Lower leg skin (tissue), 4 donors: ENCODE measurements at regions not wholly inside any gene's neighbourhood (a gene's known extent, or its start where the extent isn't known, plus 50 kb on each side); places are given as distances from the start of the nearest gene placed in this dataset.

Experiments
- DNase-seq, 2 donors: peaks; one replicate each; pipeline ENCODE4 v3.0.0-alpha.2; 2019; ENCODE audit warnings: low spot score in 2 of 2
- H3K4me3 ChIP-seq: fragments of 200-600 bp; sonication (generic); 2 replicates; pipeline ENCODE4 v1.5.1; 2017; ENCODE audit warnings: mild to moderate bottlenecking, low read depth; ENCODE audit not compliant: poor library complexity, severe bottlenecking
- POLR2A ChIP-seq, 2 donors: fragments of 450-650 bp; IDR thresholded peaks; one replicate each; pipeline ENCODE4 v1.6.1; 2016 to 2017; ENCODE audit warnings: antibody characterized with exemption in 2 of 2, mild to moderate bottlenecking in 1 of 2, moderate library complexity in 1 of 2
- WGBS, 2 donors: methylation state at CpG; one replicate each; pipeline ENCODE4 v1.1.5; 2018; 5-methylcytosine and 5-hydroxymethylcytosine counted together
- intact Hi-C: fragments of 100-400 bp; cut with DNase I; formaldehyde crosslinking; loops from one replicate; pipeline ENCODE4 v1.15.0; 2023; ENCODE audit warnings: low total_unique reads
- TF ChIP-seq, protein P1 (sequence below), 3 donors: fragments of 450-650 bp; IDR thresholded peaks; one replicate each; pipeline ENCODE4 v1.5.1; 2016; ENCODE audit warnings: antibody characterized with exemption in 3 of 3, mild to moderate bottlenecking in 3 of 3, moderate library complexity in 2 of 3

DNA sequence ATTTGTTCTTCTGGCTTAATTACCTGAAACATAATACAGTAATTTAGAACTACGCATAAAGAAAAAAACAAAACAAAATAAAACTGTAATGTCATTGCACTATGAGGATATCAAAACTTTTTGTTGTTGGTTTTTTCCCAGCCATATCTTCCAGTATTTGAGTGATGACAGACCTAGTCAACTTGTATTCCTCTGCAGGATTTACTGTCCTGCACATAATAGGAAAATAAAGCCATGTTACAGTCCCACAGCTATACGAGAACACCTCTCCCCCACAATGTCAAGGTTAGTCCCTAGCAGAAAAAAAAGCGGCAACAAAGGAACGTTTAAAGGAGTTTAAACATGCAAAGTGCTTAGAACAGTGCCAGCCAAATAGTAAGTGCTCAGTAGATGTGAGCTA is 55.3 kb upstream of the PRDX6 start:
- 81 to 84% methylated on average over 4 of the region's 4 CpGs for WGBS, 2 donors
- DNase-seq = no peak
- intact Hi-C loops = no loop called here
- H3K4me3 ChIP-seq = no peak overlapping the region
- TF ChIP-seq POLR2A (IDR thresholded peaks at IDR 0.05) = no peak
- TF ChIP-seq, protein P1, sequence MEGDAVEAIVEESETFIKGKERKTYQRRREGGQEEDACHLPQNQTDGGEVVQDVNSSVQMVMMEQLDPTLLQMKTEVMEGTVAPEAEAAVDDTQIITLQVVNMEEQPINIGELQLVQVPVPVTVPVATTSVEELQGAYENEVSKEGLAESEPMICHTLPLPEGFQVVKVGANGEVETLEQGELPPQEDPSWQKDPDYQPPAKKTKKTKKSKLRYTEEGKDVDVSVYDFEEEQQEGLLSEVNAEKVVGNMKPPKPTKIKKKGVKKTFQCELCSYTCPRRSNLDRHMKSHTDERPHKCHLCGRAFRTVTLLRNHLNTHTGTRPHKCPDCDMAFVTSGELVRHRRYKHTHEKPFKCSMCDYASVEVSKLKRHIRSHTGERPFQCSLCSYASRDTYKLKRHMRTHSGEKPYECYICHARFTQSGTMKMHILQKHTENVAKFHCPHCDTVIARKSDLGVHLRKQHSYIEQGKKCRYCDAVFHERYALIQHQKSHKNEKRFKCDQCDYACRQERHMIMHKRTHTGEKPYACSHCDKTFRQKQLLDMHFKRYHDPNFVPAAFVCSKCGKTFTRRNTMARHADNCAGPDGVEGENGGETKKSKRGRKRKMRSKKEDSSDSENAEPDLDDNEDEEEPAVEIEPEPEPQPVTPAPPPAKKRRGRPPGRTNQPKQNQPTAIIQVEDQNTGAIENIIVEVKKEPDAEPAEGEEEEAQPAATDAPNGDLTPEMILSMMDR (IDR thresholded peaks at IDR 0.05) = no peak

DNA sequence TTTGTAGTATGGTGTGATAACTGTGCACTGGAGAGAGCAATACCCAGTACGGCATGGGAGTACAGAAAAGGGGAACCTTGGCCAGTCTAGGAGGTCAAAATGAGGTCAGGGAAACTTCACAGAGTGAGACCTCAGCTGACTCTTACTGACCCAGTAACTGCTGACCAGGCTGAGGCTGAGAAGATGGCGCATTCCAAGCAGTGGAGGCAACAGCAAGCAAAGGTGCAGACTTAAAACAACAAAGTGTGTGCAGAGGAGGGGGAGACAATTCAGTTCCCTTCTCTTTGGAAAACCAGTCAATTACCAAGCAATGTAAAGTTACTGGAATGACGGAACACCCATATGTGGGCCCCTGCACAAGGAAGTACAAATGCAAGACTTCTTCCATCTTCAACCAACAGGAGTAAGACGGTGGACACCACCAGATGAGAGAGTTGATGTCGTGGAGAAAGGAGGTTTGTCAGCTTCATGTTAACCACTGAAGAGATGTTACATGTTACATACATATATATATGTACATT is 54.6 kb upstream of the PRDX6 start:
- TF ChIP-seq, protein P1 (IDR thresholded peaks at IDR 0.05) = no peak
- TF ChIP-seq POLR2A (IDR thresholded peaks at IDR 0.05) = no peak
- WGBS, 2 donors = 65 to 83% methylated on average over 5 of the region's 5 CpGs
- intact Hi-C loops = no loop called here
- no peak overlapping the region for H3K4me3 ChIP-seq
- peak in 1 of 2 donors; percentile 21 for DNase-seq

DNA sequence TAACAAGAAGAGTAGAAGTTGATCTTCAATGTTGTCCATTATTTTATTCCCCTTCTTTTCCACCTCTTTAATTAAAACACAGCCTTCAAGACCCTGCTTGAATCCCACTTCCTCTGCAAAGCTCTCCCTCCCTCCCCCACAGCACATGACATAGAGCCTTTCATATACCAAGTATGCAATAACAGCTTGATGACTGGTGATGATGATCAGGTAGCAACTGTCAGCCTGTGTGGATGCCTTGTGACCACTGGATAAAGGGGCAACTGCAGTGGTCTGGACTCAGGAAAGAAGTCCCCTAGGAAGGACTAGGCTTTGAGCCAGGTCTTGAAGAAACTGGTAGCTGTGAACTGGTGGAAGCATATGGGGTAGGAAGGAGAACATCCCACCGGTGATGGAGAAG is 53.8 kb upstream of the PRDX6 start:
- TF ChIP-seq, protein P1 (IDR thresholded peaks at IDR 0.05) = no peak
- TF ChIP-seq POLR2A (IDR thresholded peaks at IDR 0.05) = no peak
- intact Hi-C loops = no loop called here
- no peak overlapping the region for H3K4me3 ChIP-seq
- DNase-seq = no peak
- WGBS, 2 donors = 82 to 97% methylated on average over 1 of the region's 1 CpG

DNA sequence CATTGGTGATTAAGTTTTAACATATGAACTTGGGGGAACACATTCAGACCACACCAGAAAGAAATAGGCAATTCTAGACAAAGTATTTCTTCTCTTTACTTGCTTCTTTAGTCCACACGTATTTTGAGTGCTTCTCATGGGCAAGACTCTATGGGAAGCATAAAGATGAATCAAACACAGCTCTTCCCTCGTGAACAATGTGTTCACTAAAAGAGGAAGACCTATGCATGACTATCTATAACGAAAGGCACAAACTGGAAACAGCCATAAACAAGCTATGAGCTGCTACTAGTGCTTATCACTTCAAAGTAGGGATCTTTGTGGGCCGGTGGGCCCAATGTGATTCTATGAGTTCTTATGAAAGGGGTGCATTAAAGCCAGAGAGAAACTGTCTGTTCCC is 53.0 kb upstream of the PRDX6 start:
- TF ChIP-seq, protein P1 (IDR thresholded peaks at IDR 0.05) = no peak
- TF ChIP-seq POLR2A (IDR thresholded peaks at IDR 0.05) = no peak
- WGBS, 2 donors = 84 to 86% methylated on average over 4 of the region's 4 CpGs
- DNase-seq = no peak
- no peak overlapping the region for H3K4me3 ChIP-seq
- intact Hi-C loops = no loop called here

DNA sequence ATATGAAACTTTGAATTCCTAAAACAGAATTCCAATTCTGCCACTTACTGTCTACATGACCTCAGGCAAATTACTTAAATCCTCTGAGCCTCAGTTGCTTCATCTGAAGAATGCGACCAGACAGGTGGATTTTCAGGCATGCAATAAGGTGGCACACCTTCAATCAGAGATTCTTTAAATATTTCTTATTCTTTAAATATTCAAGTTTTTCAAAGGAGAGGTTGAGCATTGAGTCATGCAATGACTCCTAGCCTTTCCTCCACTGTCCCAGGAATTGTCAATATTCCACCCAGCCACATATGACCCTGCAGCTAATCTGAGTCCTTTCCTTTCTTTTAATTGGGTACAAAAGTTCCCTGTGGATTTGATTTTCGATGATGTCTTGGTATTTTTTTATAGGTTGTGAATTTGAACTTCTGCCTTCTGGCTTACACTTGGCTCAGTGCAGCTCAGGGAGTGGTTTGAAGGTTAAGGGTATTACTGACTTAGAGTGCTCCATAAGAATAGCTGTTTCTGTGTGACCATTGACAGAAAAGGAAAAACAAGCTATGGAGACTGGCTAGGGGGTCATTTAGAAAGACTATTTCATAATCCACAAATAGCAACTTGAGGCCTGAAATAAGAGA is 52.2 kb upstream of the PRDX6 start:
- TF ChIP-seq, protein P1 (IDR thresholded peaks at IDR 0.05) = no peak
- TF ChIP-seq POLR2A (IDR thresholded peaks at IDR 0.05) = no peak
- intact Hi-C loops = no loop called here
- no peak overlapping the region for H3K4me3 ChIP-seq
- WGBS, 2 donors = 43 to 63% methylated on average over 2 of the region's 2 CpGs
- no peak for DNase-seq

DNA sequence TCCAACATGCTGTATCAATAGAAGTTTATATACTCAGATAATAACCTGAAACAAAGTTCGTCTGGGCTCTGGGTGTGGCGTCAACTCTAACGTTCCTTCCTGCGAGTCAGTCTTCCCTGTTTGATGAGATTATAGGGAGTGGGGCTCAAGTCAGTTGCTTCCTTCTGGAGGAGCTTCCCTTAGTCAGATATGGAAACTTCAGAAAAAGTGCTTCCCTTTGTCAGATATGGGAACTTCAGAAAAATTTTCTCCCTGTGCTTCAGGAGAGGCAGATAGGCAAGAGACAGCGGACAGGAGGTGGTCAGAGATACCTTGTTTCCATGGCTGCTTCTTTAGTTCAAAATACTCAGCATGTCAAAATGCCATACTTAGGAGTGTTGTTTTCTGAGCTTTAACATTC is 51.1 kb upstream of the PRDX6 start:
- DNase-seq = no peak
- WGBS, 2 donors = 60 to 70% methylated on average over 5 of the region's 5 CpGs
- no peak overlapping the region for H3K4me3 ChIP-seq
- intact Hi-C loops = no loop called here
- no peak for TF ChIP-seq POLR2A (IDR thresholded peaks at IDR 0.05)
- TF ChIP-seq, protein P1 (IDR thresholded peaks at IDR 0.05) = no peak
